SU-DHL-6 (cell line): ENCODE measurements at regions not wholly inside any gene's neighbourhood (a gene's known extent, or its start where the extent isn't known, plus 50 kb on each side); places are given as distances from the start of the nearest gene placed in this dataset.

Experiments used
- H2AFZ ChIP-seq: fragments of 200-600 bp; sonication (generic); 2 replicates; pipeline ENCODE4 v1.6.1; 2014; ENCODE audit warnings: low read depth, mild to moderate bottlenecking, moderate library complexity, mixed read lengths, antibody characterized with exemption, low read length; ENCODE audit not compliant: severe bottlenecking
- H3F3A ChIP-seq: fragments of 200-600 bp; shearing (Covaris generic); 2 replicates; pipeline ENCODE4 v1.6.0; 2016; ENCODE audit warnings: antibody characterized with exemption, mild to moderate bottlenecking; ENCODE audit not compliant: insufficient read depth
- H3K27ac ChIP-seq: fragments of 200-600 bp; sonication (generic); 2 replicates; pipeline ENCODE4 v1.5.1; 2016; ENCODE audit warnings: low read depth, mild to moderate bottlenecking, low read length, moderate library complexity, mixed read lengths
- H3K27me3 ChIP-seq: fragments of 200-600 bp; sonication (generic), shearing (Covaris generic); 2 replicates; pipeline ENCODE4 v1.6.0; 2014; ENCODE audit warnings: mild to moderate bottlenecking, low read length
- H3K36me3 ChIP-seq: fragments of 200-600 bp; sonication (generic); 2 replicates; pipeline ENCODE4 v1.6.1; 2014; ENCODE audit warnings: mild to moderate bottlenecking, low read length, mixed read lengths
- H3K4me2 ChIP-seq: fragments of 300-600, 200-600 bp; shearing (Covaris generic), sonication (generic); 2 replicates; pipeline ENCODE4 v1.6.0; 2014; ENCODE audit warnings: low read length, low read depth, mild to moderate bottlenecking; ENCODE audit not compliant: poor library complexity, severe bottlenecking
- H3K4me3 ChIP-seq: fragments of 200-600 bp; sonication (generic); 2 replicates; pipeline ENCODE4 v1.5.1; 2014; ENCODE audit warnings: antibody characterized with exemption, low read length, mild to moderate bottlenecking, mixed read lengths; ENCODE audit not compliant: insufficient read depth, poor library complexity, severe bottlenecking
- H3K79me2 ChIP-seq: fragments of 200-600 bp; sonication (generic); 2 replicates; pipeline ENCODE4 v1.6.1; 2014; ENCODE audit warnings: mild to moderate bottlenecking, low read length, moderate library complexity; ENCODE audit not compliant: insufficient read depth
- H3K9ac ChIP-seq: fragments of 200-600 bp; sonication (generic); 2 replicates; pipeline ENCODE4 v1.7.0; 2014; ENCODE audit warnings: mild to moderate bottlenecking, low read length
- H3K9me2 ChIP-seq: fragments of 200-600 bp; sonication (generic); replicated peaks from 2 replicates; pipeline ENCODE4 v1.6.1; 2014; ENCODE audit warnings: low read length; ENCODE audit not compliant: insufficient read depth
- H3K9me3 ChIP-seq: fragments of 200-600 bp; sonication (generic); 2 replicates; pipeline ENCODE4 v1.6.1; 2014; ENCODE audit warnings: low read length, mixed read lengths; ENCODE audit not compliant: insufficient read depth
- H4K20me1 ChIP-seq: fragments of 200-600 bp; sonication (generic); 2 replicates; pipeline ENCODE4 v1.6.1; 2014; ENCODE audit warnings: low read depth, mild to moderate bottlenecking, antibody characterized with exemption, low read length, moderate library complexity, mixed read lengths
- CTCF ChIP-seq: fragments of 200-600 bp; sonication (generic); IDR thresholded peaks from one replicate; pipeline ENCODE4 v1.5.1; 2017; ENCODE audit warnings: antibody characterized with exemption, mild to moderate bottlenecking, low read length, moderate library complexity; ENCODE audit not compliant: insufficient read depth, poor library complexity, severe bottlenecking
- EZH2phosphoT487 ChIP-seq: fragments of 200-600 bp; sonication (generic), shearing (Covaris generic); conservative IDR thresholded peaks from 2 replicates; pipeline ENCODE4 v1.6.1; 2018; ENCODE audit warnings: mild to moderate bottlenecking, antibody characterized with exemption, low read length, moderate library complexity, mixed read lengths

- no peak overlapping the region for H2AFZ ChIP-seq
- no peaks in the 10 kb centered on the region for H3K27me3 ChIP-seq
- H3K9ac ChIP-seq, result no peak overlapping the region
- no peak overlapping the region for H3K4me2 ChIP-seq
- no peak for TF ChIP-seq EZH2phosphoT487
- no peak for TF ChIP-seq CTCF
- H3K9me2 ChIP-seq, result no peaks in the 10 kb centered on the region
- H3K27ac ChIP-seq, result no peak overlapping the region
- no peaks in the 10 kb centered on the region for H3K79me2 ChIP-seq
- H4K20me1 ChIP-seq, result no peaks in the 10 kb centered on the region
- no peaks in the 10 kb centered on the region for H3K9me3 ChIP-seq
- H3K36me3 ChIP-seq, result no peaks in the 10 kb centered on the region
- no peaks in the 10 kb centered on the region for H3F3A ChIP-seq
- no peak overlapping the region for H3K4me3 ChIP-seq
Measured at GRCh38 chr10:78955206-78955605, 113.6 kb upstream of the ZMIZ1 start.

- H3K36me3 ChIP-seq, result no peaks in the 10 kb centered on the region
- no peak for TF ChIP-seq CTCF
- TF ChIP-seq EZH2phosphoT487, result no peak
- H3K4me3 ChIP-seq, result no peak overlapping the region
- no peaks in the 10 kb centered on the region for H3K9me3 ChIP-seq
- no peaks in the 10 kb centered on the region for H3F3A ChIP-seq
- H3K27ac ChIP-seq, result no peak overlapping the region
- no peak overlapping the region for H2AFZ ChIP-seq
- no peaks in the 10 kb centered on the region for H3K27me3 ChIP-seq
- H3K79me2 ChIP-seq, result no peaks in the 10 kb centered on the region
- no peaks in the 10 kb centered on the region for H3K9me2 ChIP-seq
- H3K4me2 ChIP-seq, result no peak overlapping the region
- no peak overlapping the region for H3K9ac ChIP-seq
- H4K20me1 ChIP-seq, result no peaks in the 10 kb centered on the region
Measured at GRCh38 chr10:78956391-78956790, 112.4 kb upstream of the ZMIZ1 start.

DNA sequence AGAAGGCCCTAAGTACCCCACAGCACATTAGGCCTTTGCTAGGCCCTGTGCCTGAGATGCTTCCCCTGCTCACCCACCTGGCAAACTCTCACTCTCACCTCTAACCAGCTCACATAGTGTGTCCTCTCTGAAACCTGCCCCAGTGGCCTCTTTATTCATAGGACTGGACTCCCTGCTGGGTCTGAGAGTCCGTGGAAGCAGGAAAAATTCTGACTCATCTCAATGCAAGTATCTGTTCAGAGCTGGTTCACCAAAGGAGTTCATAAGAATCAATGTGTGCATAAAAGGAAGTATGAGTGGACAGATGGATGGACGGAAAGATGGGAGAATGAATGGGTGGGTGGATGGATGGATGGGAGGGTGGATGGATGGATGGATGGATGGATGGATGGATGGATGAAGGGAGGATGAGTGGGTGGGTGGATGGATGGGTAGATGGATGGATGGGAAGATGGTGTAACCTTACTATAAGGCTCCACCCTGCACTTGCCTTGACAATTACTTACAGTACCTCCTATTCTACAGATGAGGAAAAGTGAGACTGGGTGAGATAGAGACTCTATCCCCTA lies 111.2 kb upstream of the ZMIZ1 start:
- Histone ChIP-seq H4K20me1 (no peaks in the 10 kb centered on the region), H3K27ac (no peak overlapping the region)

More for the DNA sequence above, 111.2 kb upstream of the ZMIZ1 start:
- Histone ChIP-seq H3F3A (no peaks in the 10 kb centered on the region), H3K79me2 (no peaks in the 10 kb centered on the region), H3K36me3 (no peaks in the 10 kb centered on the region), H3K4me3 (no peak overlapping the region), H2AFZ (no peak overlapping the region), H3K4me2 (no peak overlapping the region), H3K9me2 (no peaks in the 10 kb centered on the region), H3K9me3 (no peaks in the 10 kb centered on the region), H3K9ac (no peak overlapping the region), H3K27me3 (no peaks in the 10 kb centered on the region)
- TF ChIP-seq CTCF (no peak), EZH2phosphoT487 (no peak)
